Left ventricle myocardium inferior (tissue), 1 donor: ENCODE measurements at regions not wholly inside any gene's neighbourhood (a gene's known extent, or its start where the extent isn't known, plus 50 kb on each side); places are given as distances from the start of the nearest gene placed in this dataset.

Experiments used
- DNase-seq: peaks from one replicate; pipeline ENCODE4 v3.0.0-alpha.2; 2020
- H3K27ac ChIP-seq: fragments of 200-600 bp; replicated peaks from 2 replicates; pipeline ENCODE4 v1.8.0; 2021
- H3K27me3 ChIP-seq: fragments of 200-600 bp; 2 replicates; pipeline ENCODE4 v1.8.0; 2021; ENCODE audit warnings: low read depth
- H3K36me3 ChIP-seq: fragments of 200-600 bp; 2 replicates; pipeline ENCODE4 v1.8.0; 2021
- H3K4me1 ChIP-seq: fragments of 200-600 bp; 2 replicates; pipeline ENCODE4 v1.8.0; 2021
- H3K4me3 ChIP-seq: fragments of 200-600 bp; 2 replicates; pipeline ENCODE4 v1.8.0; 2021; ENCODE audit warnings: mild to moderate bottlenecking, moderate library complexity
- H3K9me3 ChIP-seq: fragments of 200-600 bp; replicated peaks from 2 replicates; pipeline ENCODE4 v1.8.0; 2021
- CTCF ChIP-seq: fragments of 200-600 bp; IDR thresholded peaks from 2 replicates; pipeline ENCODE4 v1.8.0; 2021; ENCODE audit warnings: antibody characterized with exemption, mild to moderate bottlenecking, borderline replicate concordance
- intact Hi-C: fragments of 100-400 bp; cut with micrococcal nuclease; formaldehyde crosslinking; loops from one replicate; pipeline ENCODE4 v1.11.0; 2022
- donor health status: DM: no; HTN: yes; CAD: no; lungs with severe emphysema.

- H3K4me1 ChIP-seq = peaks cover 6% of the 10 kb centered on the region
- no peaks in the 10 kb centered on the region for H3K36me3 ChIP-seq
- H3K27me3 ChIP-seq = no peaks in the 10 kb centered on the region
- intact Hi-C loops = no loop called here
- TF ChIP-seq CTCF = no peak
- no peak overlapping the region for H3K27ac ChIP-seq
- H3K9me3 ChIP-seq = no peaks in the 10 kb centered on the region
- no peak overlapping the region for H3K4me3 ChIP-seq
- no peak for DNase-seq
These were observed 156.2 kb downstream of the CDC5L start for GRCh38 chr6:44543664-44544063.

GRCh38 chr6:44545224-44545623 lies 157.7 kb downstream of the CDC5L start:
- intact Hi-C loops = no loop called here
- peaks cover 6% of the 10 kb centered on the region for H3K4me1 ChIP-seq
- H3K27ac ChIP-seq = no peak overlapping the region
- no peak for DNase-seq
- TF ChIP-seq CTCF = no peak
- no peaks in the 10 kb centered on the region for H3K9me3 ChIP-seq
- H3K27me3 ChIP-seq = peaks cover 10% of the 10 kb centered on the region
- no peak overlapping the region for H3K4me3 ChIP-seq
- no peaks in the 10 kb centered on the region for H3K36me3 ChIP-seq

- peaks cover under 1% of the 10 kb centered on the region for H3K4me1 ChIP-seq
- no peaks in the 10 kb centered on the region for H3K36me3 ChIP-seq
- DNase-seq = no peak
- TF ChIP-seq CTCF = no peak
- H3K9me3 ChIP-seq = no peaks in the 10 kb centered on the region
- no peak overlapping the region for H3K27ac ChIP-seq
- no peak overlapping the region for H3K4me3 ChIP-seq
- peaks cover 26% of the 10 kb centered on the region for H3K27me3 ChIP-seq
- intact Hi-C loops = no loop called here
These were observed 160.8 kb downstream of the CDC5L start for GRCh38 chr6:44548319-44548718.

GRCh38 chr6:44549516-44549915 lies 162.0 kb downstream of the CDC5L start:
- Histone ChIP-seq H3K9me3 (no peaks in the 10 kb centered on the region), H3K36me3 (no peaks in the 10 kb centered on the region), H3K27me3 (peaks cover 31% of the 10 kb centered on the region), H3K4me3 (no peak overlapping the region), H3K27ac (no peak overlapping the region), H3K4me1 (no peaks in the 10 kb centered on the region)
- DNase-seq = no peak
- no peak for TF ChIP-seq CTCF
- intact Hi-C loops = no loop called here

- no peak for TF ChIP-seq CTCF
- Histone ChIP-seq H3K27me3 (peaks cover 35% of the 10 kb centered on the region), H3K9me3 (no peaks in the 10 kb centered on the region), H3K4me3 (no peak overlapping the region), H3K36me3 (no peaks in the 10 kb centered on the region), H3K4me1 (peaks cover 7% of the 10 kb centered on the region), H3K27ac (no peak overlapping the region)
- no peak for DNase-seq
- intact Hi-C loops = no loop called here
These were observed 166.7 kb downstream of the CDC5L start for GRCh38 chr6:44554194-44554593.

- Histone ChIP-seq H3K27ac (no peak overlapping the region), H3K4me1 (peaks cover 7% of the 10 kb centered on the region), H3K9me3 (no peaks in the 10 kb centered on the region), H3K36me3 (no peaks in the 10 kb centered on the region), H3K4me3 (no peak overlapping the region), H3K27me3 (peaks cover 36% of the 10 kb centered on the region)
- DNase-seq = no peak
- intact Hi-C loops = no loop called here
- TF ChIP-seq CTCF = no peak
These were observed 167.4 kb downstream of the CDC5L start for GRCh38 chr6:44554861-44555260.
